OCI-LY1 (cell line): ENCODE measurements at regions not wholly inside any gene's neighbourhood (a gene's known extent, or its start where the extent isn't known, plus 50 kb on each side); places are given as distances from the start of the nearest gene placed in this dataset.

Experiments used
- CTCF ChIP-seq: fragments of 200-600 bp; sonication (generic), shearing (Covaris generic); IDR thresholded peaks from 2 replicates; pipeline ENCODE4 v1.5.1; 2017; ENCODE audit warnings: mild to moderate bottlenecking, antibody characterized with exemption, low read length, moderate library complexity, mixed read lengths
- EZH2 ChIP-seq: fragments of 200-600 bp; sonication (generic), shearing (Covaris generic); IDR thresholded peaks from 2 replicates; pipeline ENCODE4 v1.8.0; 2017; ENCODE audit warnings: borderline replicate concordance, mixed run types, mild to moderate bottlenecking, antibody characterized with exemption, low read length, moderate library complexity, mixed read lengths

DNA sequence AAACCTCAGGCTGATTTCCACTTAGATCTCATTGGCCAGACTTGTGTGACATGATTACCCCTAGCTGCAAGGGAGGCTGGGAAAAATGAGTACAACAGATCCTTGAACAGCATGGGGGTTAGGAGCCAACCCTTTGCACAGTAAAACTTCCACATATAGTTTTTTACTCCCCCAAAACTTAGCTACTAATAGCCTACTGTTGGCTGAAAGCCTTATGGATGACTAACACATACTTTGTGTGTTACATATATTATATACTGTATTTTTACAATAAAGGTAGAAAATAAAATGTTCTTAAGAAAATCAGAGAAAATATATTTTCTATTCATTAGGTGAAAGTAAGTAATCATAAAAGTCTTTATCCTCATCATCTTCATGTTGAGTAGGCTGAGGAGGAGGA is 217.4 kb downstream of the NMUR2 start:
- TF ChIP-seq CTCF (no peak), EZH2 (no peak)
